H9 (cell line): ENCODE measurements at regions not wholly inside any gene's neighbourhood (a gene's known extent, or its start where the extent isn't known, plus 50 kb on each side); places are given as distances from the start of the nearest gene placed in this dataset.

Experiments
- DNase-seq: peaks from one replicate; pipeline ENCODE4 v3.0.0-alpha.2; 2017
- H2AFZ ChIP-seq: one replicate; pipeline ENCODE4 v1.6.1; 2013; ENCODE audit warnings: mild to moderate bottlenecking, low read length, control low read depth, moderate library complexity
- H2AK5ac ChIP-seq: 2 replicates; pipeline ENCODE4 v1.6.1; 2013; ENCODE audit warnings: low read length, control low read depth, mixed read lengths; ENCODE audit not compliant: insufficient read length
- H2BK120ac ChIP-seq: one replicate; pipeline ENCODE4 v1.6.1; 2013; ENCODE audit warnings: low read depth, mild to moderate bottlenecking, low read length, control low read depth, inconsistent platforms; ENCODE audit not compliant: poor library complexity, severe bottlenecking
- H2BK12ac ChIP-seq: 2 replicates; pipeline ENCODE4 v1.6.1; 2013; ENCODE audit warnings: low read length, control low read depth, mixed read lengths, low read depth; ENCODE audit not compliant: insufficient read length
- H2BK15ac ChIP-seq: 2 replicates; pipeline ENCODE4 v1.6.1; 2013; ENCODE audit warnings: low read depth, low read length, control low read depth
- H2BK20ac ChIP-seq: one replicate; pipeline ENCODE4 v1.6.1; 2013; ENCODE audit warnings: low read depth, mild to moderate bottlenecking, low read length, control low read depth, inconsistent platforms; ENCODE audit not compliant: poor library complexity, severe bottlenecking
- H2BK5ac ChIP-seq: 2 replicates; pipeline ENCODE4 v1.6.1; 2013; ENCODE audit warnings: low read length, control low read depth, mixed read lengths; ENCODE audit not compliant: insufficient read length
- H3K14ac ChIP-seq: 2 replicates; pipeline ENCODE4 v1.6.1; 2013; ENCODE audit warnings: low read length, control low read depth; ENCODE audit not compliant: insufficient read depth
- H3K18ac ChIP-seq: 2 replicates; pipeline ENCODE4 v1.6.1; 2013; ENCODE audit warnings: low read depth, mild to moderate bottlenecking, mixed read lengths, low read length, control low read depth; ENCODE audit not compliant: insufficient read length
- H3K23ac ChIP-seq: 2 replicates; pipeline ENCODE4 v1.6.1; 2013; ENCODE audit warnings: low read length, control low read depth, mixed read lengths, low read depth; ENCODE audit not compliant: insufficient read length
- H3K23me2 ChIP-seq: 2 replicates; pipeline ENCODE4 v1.6.1; 2013; ENCODE audit warnings: low read depth, mild to moderate bottlenecking, mixed read lengths, low read length, control low read depth; ENCODE audit not compliant: insufficient read length, poor library complexity, severe bottlenecking
- H3K27ac ChIP-seq: 2 replicates; pipeline ENCODE4 v1.5.1; 2013; ENCODE audit warnings: low read length, control low read depth, mixed read lengths, low read depth; ENCODE audit not compliant: insufficient read length
- H3K27me3 ChIP-seq: 2 replicates; pipeline ENCODE4 v1.6.1; 2013; ENCODE audit warnings: low read length, control low read depth, inconsistent platforms; ENCODE audit not compliant: insufficient read depth
- H3K4ac ChIP-seq: 2 replicates; pipeline ENCODE4 v1.6.1; 2013; ENCODE audit warnings: low read depth, mild to moderate bottlenecking, control low read depth, inconsistent platforms, low read length, moderate library complexity
- H3K4me1 ChIP-seq: 2 replicates; pipeline ENCODE4 v1.6.1; 2013; ENCODE audit warnings: low read length, control low read depth, inconsistent platforms; ENCODE audit not compliant: insufficient read depth
- H3K4me2 ChIP-seq: 2 replicates; pipeline ENCODE4 v1.6.1; 2013; ENCODE audit warnings: low read length, control low read depth, mixed read lengths; ENCODE audit not compliant: insufficient read length, insufficient read depth
- H3K56ac ChIP-seq: 2 replicates; pipeline ENCODE4 v1.6.1; 2013; ENCODE audit warnings: low read depth, mild to moderate bottlenecking, mixed read lengths, low read length, control low read depth; ENCODE audit not compliant: insufficient read length
- H3K79me1 ChIP-seq: 2 replicates; pipeline ENCODE4 v1.6.1; 2013; ENCODE audit warnings: low read depth, mild to moderate bottlenecking, moderate library complexity, low read length, control low read depth, inconsistent platforms; ENCODE audit not compliant: insufficient read depth, poor library complexity, severe bottlenecking
- H3K79me2 ChIP-seq: 2 replicates; pipeline ENCODE4 v1.6.1; 2013; ENCODE audit warnings: low read length, control low read depth, inconsistent platforms; ENCODE audit not compliant: insufficient read depth
- H3K9ac ChIP-seq: 2 replicates; pipeline ENCODE4 v1.6.1; 2013; ENCODE audit warnings: low read length, control low read depth, mixed read lengths; ENCODE audit not compliant: insufficient read length; ENCODE audit errors: extremely low read depth
- H3K9me3 ChIP-seq: one replicate; pipeline ENCODE4 v1.6.1; 2013; ENCODE audit warnings: low read depth, low read length, inconsistent platforms; ENCODE audit not compliant: control insufficient read depth
- H3T11ph ChIP-seq: one replicate; pipeline ENCODE4 v1.6.1; 2013; ENCODE audit warnings: mild to moderate bottlenecking, low read length, control low read depth, inconsistent platforms
- H4K20me1 ChIP-seq: one replicate; pipeline ENCODE4 v1.6.1; 2013; ENCODE audit not compliant: control insufficient read depth, insufficient read length, insufficient read depth
- H4K5ac ChIP-seq: 2 replicates; pipeline ENCODE4 v1.6.1; 2013; ENCODE audit warnings: low read depth, mild to moderate bottlenecking, mixed read lengths, low read length, control low read depth; ENCODE audit not compliant: insufficient read length
- H4K8ac ChIP-seq: replicated peaks from 2 replicates; pipeline ENCODE4 v1.6.1; 2013; ENCODE audit warnings: low read length, control low read depth, mixed read lengths, low read depth; ENCODE audit not compliant: insufficient read length
- H4K91ac ChIP-seq: 2 replicates; pipeline ENCODE4 v1.6.1; 2013; ENCODE audit warnings: low read depth, mild to moderate bottlenecking, moderate library complexity, mixed read lengths, low read length, control low read depth; ENCODE audit not compliant: insufficient read length
- H3K27ac Mint-ChIP-seq, 3 experiments: 2 replicates in 2 of 3; 3 replicates in 1 of 3; pipeline ENCODE4 v1.8.0; 2020 to 2021; ENCODE audit warnings: mixed read lengths in 3 of 3, mild to moderate bottlenecking in 1 of 3, moderate library complexity in 1 of 3
- H3K27me3 Mint-ChIP-seq: 2 replicates; pipeline ENCODE4 v1.8.0; 2021; ENCODE audit warnings: low read depth, mild to moderate bottlenecking, moderate library complexity, mixed read lengths
- H3K36me3 Mint-ChIP-seq, 3 experiments: 2 replicates in 2 of 3; 3 replicates in 1 of 3; pipeline ENCODE4 v1.8.0; 2020 to 2021; ENCODE audit warnings: low read depth in 3 of 3, mixed read lengths in 3 of 3; ENCODE audit not compliant: insufficient read depth in 1 of 3
- H3K4me1 Mint-ChIP-seq, 2 experiments: 2 replicates each; pipeline ENCODE4 v1.8.0; 2020; ENCODE audit warnings: mixed read lengths in 2 of 2
- H3K4me3 Mint-ChIP-seq, 2 experiments: 2 replicates in 1 of 2; 3 replicates in 1 of 2; pipeline ENCODE4 v1.8.0; 2020 to 2021; ENCODE audit warnings: mild to moderate bottlenecking in 2 of 2, mixed read lengths in 2 of 2, moderate library complexity in 1 of 2
- H3K9me3 Mint-ChIP-seq, 2 experiments: 2 replicates in 1 of 2; 3 replicates in 1 of 2; pipeline ENCODE4 v1.8.0; 2020; ENCODE audit warnings: mild to moderate bottlenecking in 2 of 2, mixed read lengths in 2 of 2, moderate library complexity in 1 of 2
- WGBS: extraction: QIAGEN DNeasy Blood & Tissue Kit; methylation state at CpG from one replicate; pipeline ENCODE4 v1.1.7; 2013; ENCODE audit warnings: missing lambda C conversion rate, low lambda C conversion rate, mixed read lengths; ENCODE audit not compliant: insufficient read length; ENCODE audit errors: extremely low coverage; 5-methylcytosine and 5-hydroxymethylcytosine counted together
- TF ChIP-seq, protein P1 (sequence below): fragments of 200-600 bp; sonication (generic); conservative IDR thresholded peaks from 3 replicates; pipeline ENCODE4 v1.8.0; 2021; ENCODE audit warnings: antibody characterized with exemption, mild to moderate bottlenecking

DNA sequence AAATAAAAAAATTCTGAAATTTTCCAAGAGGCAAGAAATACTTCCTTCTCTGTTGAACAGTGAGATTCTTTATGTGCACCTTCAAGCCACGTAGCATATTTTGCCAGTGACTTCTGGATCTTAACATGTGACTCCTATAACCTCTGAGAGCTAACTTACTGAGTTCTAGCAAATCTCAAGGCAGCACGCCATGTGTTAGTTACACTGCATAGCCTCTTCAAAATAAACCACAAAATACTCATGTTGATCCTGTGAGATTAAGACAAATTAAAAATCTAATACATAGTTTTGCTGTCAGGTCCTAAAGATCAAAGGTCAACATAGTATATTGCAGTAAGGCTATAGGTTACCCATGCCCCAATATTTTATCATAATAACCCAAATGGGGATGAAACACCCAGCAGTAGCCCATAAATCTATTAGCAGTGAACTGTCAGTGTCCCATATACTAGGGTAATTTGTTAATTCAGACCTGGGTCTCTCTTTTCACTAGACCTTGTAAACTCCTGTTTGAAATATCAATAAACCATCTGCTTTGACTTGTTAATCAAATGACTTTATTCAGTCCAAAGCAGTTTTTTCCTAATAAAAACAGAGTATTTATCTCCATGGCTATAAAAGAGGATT is 343.1 kb downstream of the ZFHX3 start:
- no peak overlapping the region for H3K9ac ChIP-seq
- no peaks in the 10 kb centered on the region for H3K23me2 ChIP-seq
- H2AK5ac ChIP-seq = no peak overlapping the region
- Mint-ChIP-seq H3K27ac (no peak overlapping the region), H3K9me3 (peaks cover 0 to 5% of the 10 kb centered on the region in 2 experiments; a peak in 3 of 5 replicates), H3K27me3 (no peaks in the 10 kb centered on the region), H3K4me1 (no peaks in the 10 kb centered on the region), H3K36me3 (peaks cover 4 to 5% (median 5%) of the 10 kb centered on the region in 3 experiments; a peak in 5 of 7 replicates), H3K4me3 (no peak overlapping the region)
- H2BK12ac ChIP-seq = no peak overlapping the region
- H3K79me1 ChIP-seq = no peaks in the 10 kb centered on the region
- no peak overlapping the region for H2AFZ ChIP-seq
- H3T11ph ChIP-seq = no peak overlapping the region
- H2BK5ac ChIP-seq = no peak overlapping the region
- H2BK120ac ChIP-seq = no peak overlapping the region
- H4K20me1 ChIP-seq = no peaks in the 10 kb centered on the region
- H3K56ac ChIP-seq = no peak overlapping the region
- H2BK20ac ChIP-seq = no peak overlapping the region
- no peak overlapping the region for H3K27ac ChIP-seq
- H2BK15ac ChIP-seq = no peak overlapping the region
- H3K4ac ChIP-seq = no peak overlapping the region
- DNase-seq = no peak
- no peaks in the 10 kb centered on the region for H3K9me3 ChIP-seq
- no peak overlapping the region for H3K14ac ChIP-seq
- H3K4me1 ChIP-seq = no peaks in the 10 kb centered on the region
- H4K91ac ChIP-seq = no peak overlapping the region
- TF ChIP-seq, protein P1, sequence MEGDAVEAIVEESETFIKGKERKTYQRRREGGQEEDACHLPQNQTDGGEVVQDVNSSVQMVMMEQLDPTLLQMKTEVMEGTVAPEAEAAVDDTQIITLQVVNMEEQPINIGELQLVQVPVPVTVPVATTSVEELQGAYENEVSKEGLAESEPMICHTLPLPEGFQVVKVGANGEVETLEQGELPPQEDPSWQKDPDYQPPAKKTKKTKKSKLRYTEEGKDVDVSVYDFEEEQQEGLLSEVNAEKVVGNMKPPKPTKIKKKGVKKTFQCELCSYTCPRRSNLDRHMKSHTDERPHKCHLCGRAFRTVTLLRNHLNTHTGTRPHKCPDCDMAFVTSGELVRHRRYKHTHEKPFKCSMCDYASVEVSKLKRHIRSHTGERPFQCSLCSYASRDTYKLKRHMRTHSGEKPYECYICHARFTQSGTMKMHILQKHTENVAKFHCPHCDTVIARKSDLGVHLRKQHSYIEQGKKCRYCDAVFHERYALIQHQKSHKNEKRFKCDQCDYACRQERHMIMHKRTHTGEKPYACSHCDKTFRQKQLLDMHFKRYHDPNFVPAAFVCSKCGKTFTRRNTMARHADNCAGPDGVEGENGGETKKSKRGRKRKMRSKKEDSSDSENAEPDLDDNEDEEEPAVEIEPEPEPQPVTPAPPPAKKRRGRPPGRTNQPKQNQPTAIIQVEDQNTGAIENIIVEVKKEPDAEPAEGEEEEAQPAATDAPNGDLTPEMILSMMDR = no peak
- no CpG with 5 or more reads among the region's 2 CpGs for WGBS
- H4K5ac ChIP-seq = no peak overlapping the region
- no peaks in the 10 kb centered on the region for H3K27me3 ChIP-seq
- no peaks in the 10 kb centered on the region for H3K79me2 ChIP-seq
- H3K18ac ChIP-seq = no peak overlapping the region
- H3K4me2 ChIP-seq = no peak overlapping the region
- no peak overlapping the region for H4K8ac ChIP-seq
- no peak overlapping the region for H3K23ac ChIP-seq
